ENCODE measurements at regions not wholly inside any gene's neighbourhood (a gene's known extent, or its start where the extent isn't known, plus 50 kb on each side); places are given as distances from the start of the nearest gene placed in this dataset.

- no peak for DNase-seq (ENCODE audit: low read depth)
- H3K27me3 ChIP-seq (ENCODE audit: control insufficient read depth, insufficient read depth, low read length), result no peaks in the 10 kb centered on the region
- H3K4me3 ChIP-seq (ENCODE audit: low read depth, low read length), result no peak overlapping the region
- no peaks in the 10 kb centered on the region for H3K36me3 ChIP-seq (ENCODE audit: control insufficient read depth, insufficient read depth, low read length)
- TF ChIP-seq, protein P1, sequence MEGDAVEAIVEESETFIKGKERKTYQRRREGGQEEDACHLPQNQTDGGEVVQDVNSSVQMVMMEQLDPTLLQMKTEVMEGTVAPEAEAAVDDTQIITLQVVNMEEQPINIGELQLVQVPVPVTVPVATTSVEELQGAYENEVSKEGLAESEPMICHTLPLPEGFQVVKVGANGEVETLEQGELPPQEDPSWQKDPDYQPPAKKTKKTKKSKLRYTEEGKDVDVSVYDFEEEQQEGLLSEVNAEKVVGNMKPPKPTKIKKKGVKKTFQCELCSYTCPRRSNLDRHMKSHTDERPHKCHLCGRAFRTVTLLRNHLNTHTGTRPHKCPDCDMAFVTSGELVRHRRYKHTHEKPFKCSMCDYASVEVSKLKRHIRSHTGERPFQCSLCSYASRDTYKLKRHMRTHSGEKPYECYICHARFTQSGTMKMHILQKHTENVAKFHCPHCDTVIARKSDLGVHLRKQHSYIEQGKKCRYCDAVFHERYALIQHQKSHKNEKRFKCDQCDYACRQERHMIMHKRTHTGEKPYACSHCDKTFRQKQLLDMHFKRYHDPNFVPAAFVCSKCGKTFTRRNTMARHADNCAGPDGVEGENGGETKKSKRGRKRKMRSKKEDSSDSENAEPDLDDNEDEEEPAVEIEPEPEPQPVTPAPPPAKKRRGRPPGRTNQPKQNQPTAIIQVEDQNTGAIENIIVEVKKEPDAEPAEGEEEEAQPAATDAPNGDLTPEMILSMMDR (IDR thresholded peaks at IDR 0.05; ENCODE audit: insufficient read depth, low read length, poor library complexity, severe bottlenecking), result no peak
Observed at GRCh38 chr11:90601261-90601660, 378.4 kb upstream of the CHORDC1 start.

DNA sequence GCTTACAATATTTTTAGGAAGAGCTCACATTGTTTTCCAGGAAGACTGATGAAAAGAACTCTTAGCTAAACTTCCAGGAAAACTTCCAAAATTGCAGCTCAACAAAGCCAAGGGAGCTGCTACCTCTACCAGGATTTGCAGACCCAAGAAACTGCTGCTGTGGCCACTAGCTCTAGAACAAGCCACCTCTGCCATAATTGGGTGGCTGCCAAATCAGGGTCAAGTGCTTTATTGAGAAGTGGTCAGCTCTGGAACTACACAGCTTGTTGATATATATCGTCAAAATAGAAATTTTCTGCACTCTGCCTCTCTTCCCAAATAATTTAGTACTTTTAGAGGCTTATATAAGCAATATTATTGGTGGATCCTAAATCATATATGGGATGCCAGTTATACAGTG is 371.8 kb upstream of the CHORDC1 start:
- no peak overlapping the region for H3K4me3 ChIP-seq (ENCODE audit: low read depth, low read length)
- no peaks in the 10 kb centered on the region for H3K27me3 ChIP-seq (ENCODE audit: control insufficient read depth, insufficient read depth, low read length)
- TF ChIP-seq, protein P1 (IDR thresholded peaks at IDR 0.05; ENCODE audit: insufficient read depth, low read length, poor library complexity, severe bottlenecking), result no peak
- no peaks in the 10 kb centered on the region for H3K36me3 ChIP-seq (ENCODE audit: control insufficient read depth, insufficient read depth, low read length)
- no peak for DNase-seq (ENCODE audit: low read depth)

DNA sequence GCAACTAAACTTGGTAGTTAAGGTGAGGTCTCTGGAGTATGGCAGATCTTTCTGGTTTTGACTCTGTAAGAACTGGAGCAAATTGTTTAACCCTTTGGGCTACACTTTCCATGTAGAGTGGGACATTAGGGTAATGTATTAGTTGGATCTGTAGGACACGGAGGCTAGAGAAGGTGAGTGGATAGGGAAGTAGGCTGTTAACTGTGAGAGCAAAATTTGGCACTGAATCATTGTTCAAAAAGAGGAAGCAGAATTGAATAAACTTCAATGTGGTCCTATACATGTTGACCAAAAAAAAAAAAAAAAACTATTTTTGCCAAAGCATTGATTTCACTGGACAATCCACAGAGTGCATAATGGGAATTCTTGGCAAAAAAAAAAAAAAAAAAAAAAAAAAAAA is 370.2 kb upstream of the CHORDC1 start:
- Histone ChIP-seq H3K27me3 (ENCODE audit: control insufficient read depth, insufficient read depth, low read length) (no peaks in the 10 kb centered on the region), H3K36me3 (ENCODE audit: control insufficient read depth, insufficient read depth, low read length) (no peaks in the 10 kb centered on the region), H3K4me3 (ENCODE audit: low read depth, low read length) (no peak overlapping the region)
- TF ChIP-seq, protein P1 (IDR thresholded peaks at IDR 0.05; ENCODE audit: insufficient read depth, low read length, poor library complexity, severe bottlenecking), result no peak
- no peak for DNase-seq (ENCODE audit: low read depth)

GRCh38 chr11:90590286-90590685 is 367.4 kb upstream of the CHORDC1 start:
- no peak for DNase-seq (ENCODE audit: low read depth)
- TF ChIP-seq, protein P1 (IDR thresholded peaks at IDR 0.05; ENCODE audit: insufficient read depth, low read length, poor library complexity, severe bottlenecking), result no peak
- Histone ChIP-seq H3K27me3 (ENCODE audit: control insufficient read depth, insufficient read depth, low read length) (no peaks in the 10 kb centered on the region), H3K36me3 (ENCODE audit: control insufficient read depth, insufficient read depth, low read length) (no peaks in the 10 kb centered on the region), H3K4me3 (ENCODE audit: low read depth, low read length) (no peak overlapping the region)

- Histone ChIP-seq H3K4me3 (ENCODE audit: low read depth, low read length) (no peak overlapping the region), H3K27me3 (ENCODE audit: control insufficient read depth, insufficient read depth, low read length) (no peaks in the 10 kb centered on the region), H3K36me3 (ENCODE audit: control insufficient read depth, insufficient read depth, low read length) (no peaks in the 10 kb centered on the region)
- DNase-seq (ENCODE audit: low read depth), result no peak
- TF ChIP-seq, protein P1 (IDR thresholded peaks at IDR 0.05; ENCODE audit: insufficient read depth, low read length, poor library complexity, severe bottlenecking), result no peak
Observed at GRCh38 chr11:90589735-90590134, 366.9 kb upstream of the CHORDC1 start.

GRCh38 chr11:90587896-90588295 is 365.0 kb upstream of the CHORDC1 start:
- H3K4me3 ChIP-seq (ENCODE audit: low read depth, low read length), result no peak overlapping the region
- TF ChIP-seq, protein P1 (IDR thresholded peaks at IDR 0.05; ENCODE audit: insufficient read depth, low read length, poor library complexity, severe bottlenecking), result no peak
- no peak for DNase-seq (ENCODE audit: low read depth)
- no peaks in the 10 kb centered on the region for H3K36me3 ChIP-seq (ENCODE audit: control insufficient read depth, insufficient read depth, low read length)
- H3K27me3 ChIP-seq (ENCODE audit: control insufficient read depth, insufficient read depth, low read length), result no peaks in the 10 kb centered on the region

Data from kidney epithelial cell (primary cell).